HG03064 (cell line): ENCODE measurements at regions not wholly inside any gene's neighbourhood (a gene's known extent, or its start where the extent isn't known, plus 50 kb on each side); places are given as distances from the start of the nearest gene placed in this dataset.
"Not testable (repeated sequence)": the region's sequence is repeated elsewhere in the genome, so short reads cannot be mapped to it uniquely, and the experiment has no call there.

Source experiments
- ATAC-seq: cut with Tn5 transposase; IDR thresholded peaks from one replicate; pipeline ENCODE4 v1.9.1; 2021; ENCODE audit warnings: low read depth; ENCODE audit not compliant: unreplicated experiment

DNA sequence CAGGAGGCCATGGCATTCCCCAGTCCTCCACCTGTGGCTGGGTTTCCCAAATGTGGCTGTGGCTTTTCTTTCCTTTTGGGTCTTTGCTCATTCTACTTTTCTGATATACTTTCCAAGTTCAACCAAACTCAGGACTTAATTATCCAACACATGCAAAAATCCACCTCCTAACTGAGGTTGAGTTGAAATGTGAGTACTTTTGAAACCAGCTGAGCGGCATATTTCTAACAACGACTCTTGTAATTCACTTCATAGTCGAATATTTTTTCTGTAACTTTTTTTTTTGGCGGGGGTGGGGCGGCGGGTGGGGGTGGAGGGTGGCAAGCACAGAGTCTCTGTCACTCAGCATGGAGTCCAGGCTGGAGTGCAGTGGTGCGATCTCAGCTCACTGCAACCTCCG is 165.2 kb upstream of the PITRM1 start:
- no peak for ATAC-seq

- no peak for ATAC-seq
Measured at GRCh38 chr10:3336673-3337293, 164.2 kb upstream of the PITRM1 start.

DNA sequence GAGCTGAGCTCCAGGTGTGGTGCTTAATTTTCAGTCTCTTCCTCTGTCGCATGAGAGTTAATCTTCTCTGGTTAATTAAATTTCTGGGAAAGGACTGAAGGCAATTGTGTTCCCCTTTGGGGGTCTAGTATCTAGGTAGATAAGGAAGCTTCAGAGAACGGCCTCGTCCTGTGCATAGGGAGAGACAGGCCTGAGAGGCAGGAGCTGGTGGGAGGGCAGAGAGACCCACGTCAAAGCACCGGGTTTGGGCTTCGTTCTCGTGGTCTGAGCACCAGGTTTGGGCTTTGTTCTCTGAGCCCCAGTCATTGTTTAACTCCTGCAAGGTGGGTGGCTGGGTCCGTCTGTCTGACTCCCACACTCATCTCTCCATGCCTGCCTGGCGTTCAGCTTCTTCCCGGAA is 160.8 kb upstream of the PITRM1 start:
- no peak for ATAC-seq

GRCh38 chr10:3331690-3332230 is 159.2 kb upstream of the PITRM1 start:
- no peak for ATAC-seq

DNA sequence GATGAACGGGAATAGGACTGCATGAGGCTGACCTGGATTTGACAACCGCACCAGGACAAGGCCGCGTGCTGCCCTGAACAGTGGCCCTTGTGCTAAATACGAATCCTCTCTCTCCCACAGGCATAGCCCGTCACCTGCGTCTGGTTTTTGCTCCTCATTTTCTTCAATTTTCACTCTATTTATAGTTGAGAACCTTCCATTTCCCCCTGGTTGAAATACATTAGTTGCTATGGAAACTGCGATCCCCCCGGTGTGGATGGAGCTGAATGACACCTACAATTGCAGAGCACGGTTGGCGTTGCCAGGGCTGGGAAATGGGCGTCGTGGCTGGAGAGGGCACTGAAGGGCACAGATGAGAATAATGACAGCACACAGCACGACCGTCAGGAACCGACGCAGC is 158.6 kb upstream of the PITRM1 start:
- no peak for ATAC-seq

DNA sequence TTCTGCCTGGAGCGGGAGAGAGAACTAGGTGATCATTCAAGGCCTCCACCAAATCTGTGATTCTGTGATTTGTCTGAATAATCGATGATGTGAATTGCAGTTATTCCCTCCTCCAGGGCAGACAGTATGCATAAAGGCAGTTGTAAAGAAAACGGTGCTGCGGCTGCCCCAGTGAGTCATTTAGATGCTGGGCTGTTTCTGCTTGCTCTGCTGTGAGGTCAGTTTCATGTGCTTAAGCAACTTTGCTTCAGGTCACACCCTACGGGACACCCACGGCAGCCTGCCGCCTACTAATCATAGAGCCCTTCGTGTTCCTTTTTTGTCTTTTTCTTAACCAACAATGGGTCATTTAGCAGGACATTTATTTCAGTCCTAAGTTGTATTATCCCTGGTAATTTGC is 158.1 kb upstream of the PITRM1 start:
- ATAC-seq: no peak

GRCh38 chr10:3325954-3326750 is 153.6 kb upstream of the PITRM1 start:
- ATAC-seq: no peak

DNA sequence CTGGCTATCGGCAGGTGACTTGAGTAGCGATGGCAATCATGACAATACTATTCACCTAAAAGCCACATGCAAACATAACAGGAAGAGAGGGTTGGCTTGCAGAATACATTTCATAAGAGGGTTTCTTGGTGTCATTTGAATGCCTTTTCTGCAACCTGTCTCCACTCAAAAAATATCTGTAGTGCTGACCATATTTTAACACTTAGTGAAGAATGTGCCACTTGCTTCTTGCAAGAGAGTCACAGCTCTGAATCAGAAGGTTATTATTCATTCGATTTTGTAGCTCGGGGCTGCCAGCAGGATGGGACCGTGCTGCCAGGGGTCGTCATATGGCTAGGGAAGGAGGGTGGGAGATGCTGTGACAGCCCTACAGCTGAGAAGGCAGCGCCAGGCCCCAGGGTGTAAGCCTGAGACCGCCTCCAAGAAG is 152.0 kb upstream of the PITRM1 start:
- ATAC-seq: no peak

GRCh38 chr10:3323865-3324498 is 151.4 kb upstream of the PITRM1 start:
- ATAC-seq: no peak

DNA sequence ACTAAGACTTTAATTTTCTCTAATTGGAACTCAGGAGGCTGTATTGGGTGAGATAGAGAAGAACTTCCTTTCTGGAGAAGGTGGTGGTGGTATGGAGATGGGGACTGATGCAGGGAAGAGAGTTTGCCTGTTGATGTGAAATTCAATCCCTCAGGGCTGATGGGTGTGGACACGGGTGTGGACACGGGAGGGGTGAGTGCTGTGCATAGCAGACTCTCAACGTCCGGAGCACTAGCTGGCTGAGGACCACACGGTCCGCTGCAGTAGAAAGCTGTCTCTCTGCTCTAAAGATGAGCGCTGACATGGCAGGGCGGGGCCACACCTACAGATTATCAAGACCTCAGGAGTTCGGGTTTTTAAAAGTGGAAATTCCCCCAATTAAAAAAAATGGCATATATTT is 148.5 kb upstream of the PITRM1 start:
- no peak for ATAC-seq

DNA sequence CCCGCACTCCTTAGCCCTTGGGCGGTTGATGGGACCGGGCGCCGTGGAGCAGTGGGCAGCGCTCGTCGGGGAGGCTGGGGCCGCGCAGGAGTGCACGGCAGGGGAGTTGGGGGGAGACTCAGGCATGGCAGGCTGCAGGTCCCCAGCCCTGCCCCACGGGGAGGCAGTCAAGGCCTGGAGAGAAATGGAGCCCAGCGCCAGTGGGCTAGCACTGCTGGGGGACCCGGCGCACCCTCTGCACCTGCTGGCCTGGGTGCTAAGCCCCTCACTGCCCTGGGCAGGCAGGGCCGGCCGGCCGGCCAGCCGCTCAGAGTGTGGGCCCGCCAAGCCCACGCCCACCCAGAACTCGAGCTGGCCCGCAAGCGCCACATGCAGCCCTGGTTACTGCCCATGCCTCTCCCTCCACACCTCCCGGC is 147.2 kb upstream of the PITRM1 start:
- no peak for ATAC-seq

DNA sequence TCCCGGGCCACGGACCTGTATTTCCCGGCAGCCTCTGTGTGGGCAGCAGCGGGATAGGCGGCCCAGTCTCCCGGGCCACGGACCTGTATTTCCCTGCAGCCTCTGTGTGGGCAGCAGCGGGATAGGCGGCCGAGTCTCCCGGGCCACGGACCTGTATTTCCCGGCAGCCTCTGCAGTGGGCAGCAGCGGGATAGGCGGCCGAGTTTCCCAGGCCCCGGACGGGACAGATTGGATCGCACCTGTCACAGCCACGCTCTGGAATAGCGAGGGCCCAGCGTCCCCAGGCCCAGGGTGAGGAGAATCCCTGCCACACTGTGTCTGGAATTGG is 145.9 kb upstream of the PITRM1 start:
- ATAC-seq: not testable (repeated sequence)

DNA sequence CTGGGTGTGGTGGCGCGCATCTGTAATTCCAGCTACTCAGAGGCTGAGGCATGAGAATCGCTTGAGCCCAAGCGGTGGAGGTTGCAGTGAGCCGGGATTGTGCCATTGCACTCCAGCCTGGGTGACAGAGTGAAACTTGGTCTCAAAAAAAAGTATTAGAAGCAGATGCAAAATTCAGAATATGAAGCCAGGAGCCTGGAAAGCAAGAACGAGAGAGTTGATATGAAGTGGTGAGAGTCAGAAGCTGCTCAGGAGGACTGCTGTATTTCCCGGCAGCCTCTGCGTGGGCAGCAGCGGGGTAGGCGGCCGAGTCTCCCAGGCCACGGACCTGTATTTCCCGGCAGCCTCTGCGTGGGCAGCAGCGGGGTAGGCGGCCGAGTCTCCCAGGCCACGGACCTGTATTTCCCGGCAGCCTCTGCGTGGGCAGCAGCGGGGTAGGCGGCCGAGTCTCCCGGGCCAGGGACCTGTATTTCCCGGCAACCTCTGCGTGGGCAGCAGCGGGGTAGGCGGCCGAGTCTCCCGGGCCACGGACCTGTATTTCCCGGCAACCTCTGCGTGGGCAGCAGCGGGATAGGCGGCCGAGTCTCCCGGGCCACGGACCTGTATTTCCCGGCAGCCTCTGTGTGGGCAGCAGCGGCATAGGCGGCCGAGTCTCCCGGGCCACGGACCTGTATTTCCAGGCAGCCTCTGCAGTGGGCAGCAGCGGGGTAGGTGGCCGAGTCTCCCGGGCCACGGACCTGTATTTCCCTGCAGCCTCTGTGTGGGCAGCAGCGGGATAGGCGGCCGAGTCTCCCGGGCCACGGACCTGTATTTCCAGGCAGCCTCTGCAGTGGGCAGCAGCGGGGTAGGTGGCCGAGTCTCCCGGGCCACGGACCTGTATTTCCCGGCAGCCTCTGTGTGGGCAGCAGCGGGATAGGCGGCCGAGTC is 145.2 kb upstream of the PITRM1 start:
- not testable (repeated sequence) for ATAC-seq

GRCh38 chr10:3314445-3315085 is 142.0 kb upstream of the PITRM1 start:
- ATAC-seq: not testable (repeated sequence)

DNA sequence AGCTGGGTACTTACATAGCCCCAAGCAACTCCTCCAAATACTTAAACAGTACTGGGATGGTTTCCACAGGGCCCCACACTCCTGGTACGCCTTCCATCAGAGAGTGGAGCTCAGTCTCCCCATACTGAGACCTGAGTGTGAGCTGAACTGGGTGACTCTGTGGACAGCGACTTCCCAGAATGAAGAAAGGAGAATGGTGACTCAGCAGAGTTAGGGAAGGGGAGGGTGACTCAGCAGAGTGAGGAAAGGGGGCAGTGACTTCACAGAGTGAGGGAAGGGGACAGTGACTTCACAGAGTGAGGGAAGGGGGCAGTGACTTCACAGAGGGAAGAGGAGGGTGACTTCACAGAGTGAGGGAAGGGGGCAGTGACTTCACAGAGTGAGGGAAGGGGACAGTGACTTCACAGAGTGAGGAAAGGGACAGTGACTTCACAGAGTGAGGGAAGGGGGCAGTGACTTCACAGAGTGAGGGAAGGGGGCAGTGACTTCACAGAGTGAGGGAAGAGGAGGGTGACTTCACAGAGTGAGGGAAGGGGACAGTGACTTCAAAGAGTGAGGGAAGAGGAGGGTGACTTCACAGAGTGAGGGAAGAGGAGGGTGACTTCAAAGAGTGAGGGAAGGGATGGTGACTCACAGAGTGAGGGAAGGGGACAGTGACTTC is 141.3 kb upstream of the PITRM1 start:
- not testable (repeated sequence) for ATAC-seq

DNA sequence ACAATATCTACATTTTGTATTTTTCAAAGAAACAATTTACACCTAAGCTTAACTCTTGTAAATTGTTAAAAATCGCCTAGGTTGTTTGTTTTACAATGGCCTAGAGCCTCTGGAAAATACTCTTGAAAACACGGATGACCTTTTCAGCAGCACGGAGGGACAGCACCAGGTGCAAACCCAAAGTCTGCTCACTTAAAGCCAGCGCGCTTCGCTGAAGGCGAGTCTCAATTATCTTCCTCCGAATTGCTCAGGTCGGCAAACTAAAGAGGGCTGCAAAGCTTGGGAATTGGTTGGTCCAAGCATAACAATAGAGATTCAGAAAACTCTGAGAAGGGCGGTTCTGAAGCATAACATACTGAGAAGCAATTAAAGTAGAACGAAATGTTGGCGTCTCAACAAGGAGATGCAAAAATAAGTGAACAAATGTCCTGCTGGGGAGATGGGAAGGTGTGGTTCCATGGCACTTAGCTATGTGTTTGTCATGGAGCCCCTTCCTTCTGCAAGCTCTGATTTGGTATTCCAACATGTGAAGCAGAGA is 139.9 kb upstream of the PITRM1 start:
- ATAC-seq: no peak

- ATAC-seq: no peak
Measured at GRCh38 chr10:3310016-3310784, 137.6 kb upstream of the PITRM1 start.

- no peak for ATAC-seq
Measured at GRCh38 chr10:3306050-3306449, 133.5 kb upstream of the PITRM1 start.
